H1 (cell line): ENCODE measurements at regions not wholly inside any gene's neighbourhood (a gene's known extent, or its start where the extent isn't known, plus 50 kb on each side); places are given as distances from the start of the nearest gene placed in this dataset.

Source experiments
- ATF3 ChIP-seq: IDR thresholded peaks from 2 replicates; pipeline ENCODE4 v1.6.1; 2011; ENCODE audit warnings: low read depth, mild to moderate bottlenecking, low read length; ENCODE audit not compliant: insufficient read depth
- CTCF ChIP-seq, 3 experiments: IDR thresholded peaks; 1 replicate in 2 of 3; 2 replicates in 1 of 3; pipeline versions ENCODE4 v1.5.1 to v1.6.1; 2011; ENCODE audit warnings: low read length in 3 of 3, mild to moderate bottlenecking in 3 of 3, inconsistent platforms in 2 of 3, low read depth in 1 of 3, moderate library complexity in 1 of 3; ENCODE audit not compliant: insufficient read depth in 1 of 3; ENCODE audit errors: control extremely low read depth in 1 of 3
- EP300 ChIP-seq, 2 experiments: IDR thresholded peaks; 1 replicate in 1 of 2; 2 replicates in 1 of 2; pipeline ENCODE4 v1.6.1; 2011 to 2012; ENCODE audit warnings: low read depth in 2 of 2, low read length in 2 of 2, mild to moderate bottlenecking in 2 of 2, borderline replicate concordance in 1 of 2, inconsistent platforms in 1 of 2, moderate library complexity in 1 of 2
- MAX ChIP-seq: IDR thresholded peaks from 2 replicates; pipeline ENCODE4 v1.6.1; 2012; ENCODE audit warnings: inconsistent platforms
- NRF1 ChIP-seq: IDR thresholded peaks from 2 replicates; pipeline ENCODE4 v1.6.1; 2011; ENCODE audit warnings: mild to moderate bottlenecking, low read depth, low read length, improper control_type of control experiment
- POLR2A ChIP-seq, 2 experiments: IDR thresholded peaks; 1 replicate in 1 of 2; 2 replicates in 1 of 2; pipeline ENCODE4 v1.6.1; 2011; ENCODE audit warnings: low read depth in 2 of 2, low read length in 2 of 2, mild to moderate bottlenecking in 2 of 2; ENCODE audit errors: control extremely low read depth in 1 of 2
- POLR2AphosphoS5 ChIP-seq: IDR thresholded peaks from 2 replicates; pipeline ENCODE4 v1.6.1; 2011; ENCODE audit warnings: low read depth, low read length
- RFX5 ChIP-seq: IDR thresholded peaks from 2 replicates; pipeline ENCODE4 v1.6.1; 2011; ENCODE audit warnings: low read depth, low read length, improper control_type of control experiment, borderline replicate concordance
- SAP30 ChIP-seq: fragments of 300-600 bp; sonication (generic); IDR thresholded peaks from 2 replicates; pipeline ENCODE4 v1.7.1; 2012; ENCODE audit warnings: low read length, moderate library complexity, mild to moderate bottlenecking, inconsistent platforms; ENCODE audit not compliant: insufficient read depth, insufficient replicate concordance
- SP1 ChIP-seq: IDR thresholded peaks from 2 replicates; pipeline ENCODE4 v1.6.1; 2011; ENCODE audit warnings: low read depth, low read length
- SP4 ChIP-seq: IDR thresholded peaks from 2 replicates; pipeline ENCODE4 v1.6.1; 2012; ENCODE audit warnings: low read length, inconsistent platforms
- TAF1 ChIP-seq: IDR thresholded peaks from 2 replicates; pipeline ENCODE4 v1.6.1; 2011; ENCODE audit warnings: mild to moderate bottlenecking, low read depth, low read length
- TEAD4 ChIP-seq: IDR thresholded peaks from 2 replicates; pipeline ENCODE4 v1.6.1; 2012; ENCODE audit warnings: low read depth, low read length, inconsistent platforms, mixed read lengths
- USF2 ChIP-seq: IDR thresholded peaks from 2 replicates; pipeline ENCODE4 v1.6.1; 2011; ENCODE audit warnings: low read length, improper control_type of control experiment

GRCh38 chr12:77362509-77363210 is 297.3 kb upstream of the E2F7 start:
- TF ChIP-seq CTCF (IDR thresholded peaks at IDR 0.05; ENCODE audit: control extremely low read depth in 1 of 3, insufficient read depth in 1 of 3, low read depth in 1 of 3, low read length in 3 of 3) (no peak), NRF1 (no peak), MAX (no peak), POLR2A (IDR thresholded peaks at IDR 0.05; ENCODE audit: control extremely low read depth in 1 of 2, low read depth in 2 of 2, low read length in 2 of 2) (no peak), TAF1 (no peak), POLR2AphosphoS5 (no peak), ATF3 (no peak), EP300 (IDR thresholded peaks at IDR 0.05; ENCODE audit: borderline replicate concordance in 1 of 2, low read depth in 2 of 2, low read length in 2 of 2) (no peak), SP1 (no peak), TEAD4 (no peak), USF2 (no peak), SP4 (no peak), RFX5 (no peak), SAP30 (no peak)
